Stomach (tissue), 8 donors: ENCODE measurements at regions not wholly inside any gene's neighbourhood (a gene's known extent, or its start where the extent isn't known, plus 50 kb on each side); places are given as distances from the start of the nearest gene placed in this dataset.

Experiments used
- DNase-seq, 2 donors: peaks; one replicate each; pipeline versions ENCODE4 v3.0.0 to v3.0.0-alpha.2; 2013 to 2019
- H3K27ac ChIP-seq, 5 donors: fragments of 200-600 bp in 4 of 5; sonication (generic) in 4 of 5; one replicate each; pipeline ENCODE4 v1.5.1; 2013 to 2019; ENCODE audit warnings: mild to moderate bottlenecking in 1 of 5, moderate library complexity in 1 of 5
- H3K27me3 ChIP-seq, 3 donors: fragments of 200-600 bp; sonication (generic); one replicate each; pipeline ENCODE4 v1.5.1; 2017 to 2019; ENCODE audit warnings: mixed run types in 1 of 3
- H3K36me3 ChIP-seq, 4 donors: fragments of 200-600 bp; sonication (generic); 1 replicate in 3 of 4; 2 replicates in 1 of 4; pipeline ENCODE4 v1.5.1; 2016 to 2019
- H3K4me1 ChIP-seq, 4 donors: fragments of 200-600 bp; sonication (generic); one replicate each; pipeline ENCODE4 v1.5.1; 2016 to 2019
- H3K4me3 ChIP-seq, 4 donors: fragments of 200-600 bp; sonication (generic) in 3 of 4; one replicate each; pipeline ENCODE4 v1.5.1; 2016 to 2019; ENCODE audit warnings: mild to moderate bottlenecking in 1 of 4
- H3K9me3 ChIP-seq, 4 donors: fragments of 200-600 bp; sonication (generic); one replicate each; pipeline ENCODE4 v1.5.1; 2016 to 2019
- CTCF ChIP-seq, 7 experiments: fragments of 450-650 bp in 4 of 7; fragments of 200-600 bp in 3 of 7; sonication (generic) in 3 of 7; IDR thresholded peaks; one replicate each; pipeline ENCODE4 v1.5.1; 2016 to 2019; ENCODE audit warnings: antibody characterized with exemption in 7 of 7, control low read depth in 2 of 7, mild to moderate bottlenecking in 1 of 7
- EP300 ChIP-seq: sonication (generic); formaldehyde crosslinking; IDR thresholded peaks from one replicate; pipeline ENCODE4 v1.6.1; 2017; ENCODE audit warnings: antibody characterized with exemption
- POLR2A ChIP-seq, 4 donors: fragments of 450-650 bp; IDR thresholded peaks; one replicate each; pipeline ENCODE4 v1.6.1; 2016; ENCODE audit warnings: antibody characterized with exemption in 4 of 4, control low read depth in 2 of 4, mild to moderate bottlenecking in 1 of 4, moderate library complexity in 1 of 4
- POLR2AphosphoS5 ChIP-seq, 3 donors: sonication (generic); formaldehyde crosslinking; IDR thresholded peaks; one replicate each; pipeline ENCODE4 v1.6.1; 2016; ENCODE audit warnings: antibody characterized with exemption in 3 of 3
- WGBS, 5 donors: extraction: QIAGEN DNeasy Blood & Tissue Kit in 3 of 5; methylation state at CpG; one replicate each; pipeline versions ENCODE4 v1.1.5 to v1.1.7; 2013 to 2018; 5-methylcytosine and 5-hydroxymethylcytosine counted together
- intact Hi-C: fragments of 100-400 bp; cut with DNase I; formaldehyde crosslinking; loops from one replicate; pipeline ENCODE4 v1.15.1; 2023; ENCODE audit warnings: low total_unique reads
- donor health status: healthy with polysubstance abuse.
- donor health status: Bipolar disorder and iron deficiency.
- donor health status: healthy.

GRCh38 chr2:238738917-238739316, 109.0 kb upstream of the TWIST2 start:
- H3K4me1 ChIP-seq, result no peaks in the 10 kb centered on the region
- H3K9me3 ChIP-seq, result peaks cover 0 to 5% (median 2%) of the 10 kb centered on the region in 4 donors
- no peak for TF ChIP-seq POLR2AphosphoS5 (IDR thresholded peaks at IDR 0.05)
- no peak for TF ChIP-seq POLR2A (IDR thresholded peaks at IDR 0.05)
- no peak for TF ChIP-seq EP300
- no peak overlapping the region for H3K4me3 ChIP-seq
- no peak for DNase-seq
- 61 to 79% (median 69%) methylated on average over 6 of the region's 6 CpGs for WGBS, 5 donors
- no peaks in the 10 kb centered on the region for H3K36me3 ChIP-seq
- intact Hi-C loops, result no loop called here
- no peak overlapping the region for H3K27ac ChIP-seq
- peaks cover 0 to 12% (median 0%) of the 10 kb centered on the region in 3 donors for H3K27me3 ChIP-seq

GRCh38 chr2:238739668-238740067, 108.2 kb upstream of the TWIST2 start:
- 71 to 85% (median 77%) methylated on average over 5 of the region's 5 CpGs for WGBS, 5 donors
- TF ChIP-seq POLR2AphosphoS5 (IDR thresholded peaks at IDR 0.05) (no peak), CTCF (IDR thresholded peaks at IDR 0.05) (no peak), EP300 (no peak), POLR2A (IDR thresholded peaks at IDR 0.05) (no peak)
- Histone ChIP-seq H3K27me3 (peaks cover 0 to 12% (median 0%) of the 10 kb centered on the region in 3 donors), H3K36me3 (no peaks in the 10 kb centered on the region), H3K9me3 (peaks cover 0 to 5% (median 2%) of the 10 kb centered on the region in 4 donors), H3K27ac (no peak overlapping the region), H3K4me3 (no peak overlapping the region), H3K4me1 (no peaks in the 10 kb centered on the region)
- no peak for DNase-seq
- intact Hi-C loops, result no loop called here

GRCh38 chr2:238741277-238741676, 106.6 kb upstream of the TWIST2 start:
- H3K27me3 ChIP-seq, result peaks cover 0 to 20% (median 0%) of the 10 kb centered on the region in 3 donors
- H3K36me3 ChIP-seq, result no peaks in the 10 kb centered on the region
- H3K4me3 ChIP-seq, result no peak overlapping the region
- H3K9me3 ChIP-seq, result peaks cover 0 to 5% (median 2%) of the 10 kb centered on the region in 4 donors
- intact Hi-C loops, result no loop called here
- 75 to 87% (median 83%) methylated on average over 2 of the region's 2 CpGs for WGBS, 5 donors
- no peak for DNase-seq
- TF ChIP-seq CTCF (IDR thresholded peaks at IDR 0.05), result no peak
- TF ChIP-seq EP300, result no peak
- TF ChIP-seq POLR2AphosphoS5 (IDR thresholded peaks at IDR 0.05), result no peak
- no peak for TF ChIP-seq POLR2A (IDR thresholded peaks at IDR 0.05)
- no peaks in the 10 kb centered on the region for H3K4me1 ChIP-seq
- no peak overlapping the region for H3K27ac ChIP-seq

GRCh38 chr2:238742066-238742465, 105.8 kb upstream of the TWIST2 start:
- Histone ChIP-seq H3K36me3 (no peaks in the 10 kb centered on the region), H3K27me3 (peaks cover 0 to 20% (median 0%) of the 10 kb centered on the region in 3 donors), H3K4me1 (no peaks in the 10 kb centered on the region), H3K27ac (no peak overlapping the region), H3K4me3 (no peak overlapping the region), H3K9me3 (peaks cover 0 to 5% (median 2%) of the 10 kb centered on the region in 4 donors)
- TF ChIP-seq POLR2AphosphoS5 (IDR thresholded peaks at IDR 0.05), result no peak
- TF ChIP-seq POLR2A (IDR thresholded peaks at IDR 0.05), result no peak
- intact Hi-C loops, result no loop called here
- no peak for DNase-seq
- 61 to 83% (median 78%) methylated on average over 3 of the region's 3 CpGs for WGBS, 5 donors

- TF ChIP-seq POLR2AphosphoS5 (IDR thresholded peaks at IDR 0.05), result no peak
- no peak for TF ChIP-seq CTCF (IDR thresholded peaks at IDR 0.05)
- TF ChIP-seq EP300, result no peak
- no peak for TF ChIP-seq POLR2A (IDR thresholded peaks at IDR 0.05)
- H3K4me1 ChIP-seq, result no peaks in the 10 kb centered on the region
- H3K4me3 ChIP-seq, result no peak overlapping the region
- H3K9me3 ChIP-seq, result peaks cover 0 to 1% (median under 1%) of the 10 kb centered on the region in 4 donors
- H3K36me3 ChIP-seq, result no peaks in the 10 kb centered on the region
- peaks cover 0 to 20% (median 0%) of the 10 kb centered on the region in 3 donors for H3K27me3 ChIP-seq
- intact Hi-C loops, result no loop called here
- no peak overlapping the region for H3K27ac ChIP-seq
- DNase-seq, result no peak
- WGBS, 5 donors, result 70 to 93% (median 86%) methylated on average over 7 to 8 of the region's 8 CpGs
Observed at GRCh38 chr2:238742664-238743063, 105.2 kb upstream of the TWIST2 start.
